AG04449 (cell line): ENCODE measurements at regions not wholly inside any gene's neighbourhood (a gene's known extent, or its start where the extent isn't known, plus 50 kb on each side); places are given as distances from the start of the nearest gene placed in this dataset.

Experiments
- CTCF ChIA-PET: fragments of 350-600 bp; formaldehyde crosslinking; extraction: SDS; loops from one replicate; lab custom pipeline; 2021; ENCODE audit warnings: antibody characterized with exemption; lab: Yijun Ruan, JAX
- POLR2A ChIA-PET: fragments of 400-600, 350-600 bp; formaldehyde crosslinking; extraction: SDS; loops from one replicate; lab custom pipeline; 2020; ENCODE audit warnings: antibody characterized with exemption, inconsistent platforms; lab: Yijun Ruan, JAX
- DNase-seq: peaks from one replicate; pipeline ENCODE4 v3.0.0-alpha.2; 2010; ENCODE audit warnings: low read depth, low spot score
- H3K4me3 ChIP-seq: 2 replicates; pipeline ENCODE4 v1.5.1; 2011; ENCODE audit warnings: low read depth, mild to moderate bottlenecking, control low read depth, low read length
- TF ChIP-seq, protein P1 (sequence below): IDR thresholded peaks from one replicate; pipeline ENCODE4 v1.5.1; 2011; ENCODE audit warnings: mild to moderate bottlenecking, moderate library complexity, low read length, control low read depth, inconsistent platforms; ENCODE audit not compliant: insufficient read depth; ENCODE audit errors: missing control alignments

DNA sequence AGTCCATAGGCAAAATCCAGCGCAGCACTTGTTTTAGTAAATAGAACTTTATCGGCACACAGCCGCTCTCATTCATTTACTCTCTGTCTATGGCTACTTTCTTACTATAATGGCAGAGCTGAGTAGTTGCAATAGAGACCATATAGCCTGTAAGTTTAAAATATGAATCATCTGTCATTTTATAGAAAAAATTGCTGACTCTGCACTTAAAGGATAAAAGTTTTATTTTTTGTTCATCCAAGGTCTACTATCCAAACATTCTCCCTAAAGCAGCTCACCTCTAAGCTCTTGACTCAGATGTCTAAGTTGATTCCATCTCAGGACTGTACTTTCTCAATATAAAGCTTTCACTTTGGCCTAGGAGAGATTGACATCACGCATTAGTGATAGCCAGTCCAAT lies 825.7 kb downstream of the OLFM4 start:
- POLR2A ChIA-PET: no interaction called here
- CTCF ChIA-PET: no interaction called here
- TF ChIP-seq, protein P1, sequence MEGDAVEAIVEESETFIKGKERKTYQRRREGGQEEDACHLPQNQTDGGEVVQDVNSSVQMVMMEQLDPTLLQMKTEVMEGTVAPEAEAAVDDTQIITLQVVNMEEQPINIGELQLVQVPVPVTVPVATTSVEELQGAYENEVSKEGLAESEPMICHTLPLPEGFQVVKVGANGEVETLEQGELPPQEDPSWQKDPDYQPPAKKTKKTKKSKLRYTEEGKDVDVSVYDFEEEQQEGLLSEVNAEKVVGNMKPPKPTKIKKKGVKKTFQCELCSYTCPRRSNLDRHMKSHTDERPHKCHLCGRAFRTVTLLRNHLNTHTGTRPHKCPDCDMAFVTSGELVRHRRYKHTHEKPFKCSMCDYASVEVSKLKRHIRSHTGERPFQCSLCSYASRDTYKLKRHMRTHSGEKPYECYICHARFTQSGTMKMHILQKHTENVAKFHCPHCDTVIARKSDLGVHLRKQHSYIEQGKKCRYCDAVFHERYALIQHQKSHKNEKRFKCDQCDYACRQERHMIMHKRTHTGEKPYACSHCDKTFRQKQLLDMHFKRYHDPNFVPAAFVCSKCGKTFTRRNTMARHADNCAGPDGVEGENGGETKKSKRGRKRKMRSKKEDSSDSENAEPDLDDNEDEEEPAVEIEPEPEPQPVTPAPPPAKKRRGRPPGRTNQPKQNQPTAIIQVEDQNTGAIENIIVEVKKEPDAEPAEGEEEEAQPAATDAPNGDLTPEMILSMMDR: no peak
- no peak overlapping the region for H3K4me3 ChIP-seq
- no peak for DNase-seq

DNA sequence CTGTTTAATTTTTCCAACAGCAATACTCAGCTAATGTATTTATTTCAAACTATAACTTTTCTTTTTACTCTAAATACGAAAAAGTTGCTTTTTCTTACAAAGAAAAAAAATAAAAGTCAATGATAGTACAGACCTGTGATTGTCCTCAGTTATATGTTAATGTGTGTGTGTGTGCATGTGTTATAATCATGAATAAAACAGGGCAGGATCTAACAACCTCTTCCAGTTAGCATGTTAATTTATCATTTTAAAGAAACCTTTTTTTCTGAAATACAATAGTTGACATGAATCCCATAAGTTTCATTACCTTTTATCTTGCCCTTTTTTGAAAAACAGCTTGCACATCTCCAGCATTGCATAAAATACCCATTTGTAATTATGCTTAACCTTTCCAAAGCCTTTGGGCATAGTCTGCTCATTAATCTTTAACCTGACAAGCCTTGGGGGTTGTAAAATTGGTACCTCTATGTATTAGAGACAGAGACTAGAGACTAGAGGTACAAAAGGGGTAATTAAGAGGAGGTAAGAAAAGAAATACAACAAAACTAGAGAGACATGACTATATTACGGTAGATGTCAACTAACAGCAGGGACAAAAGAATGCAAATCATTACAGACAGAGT lies 828.1 kb downstream of the OLFM4 start:
- DNase-seq: no peak
- H3K4me3 ChIP-seq: no peak overlapping the region
- POLR2A ChIA-PET: no interaction called here
- CTCF ChIA-PET: no interaction called here
- TF ChIP-seq, protein P1: no peak

DNA sequence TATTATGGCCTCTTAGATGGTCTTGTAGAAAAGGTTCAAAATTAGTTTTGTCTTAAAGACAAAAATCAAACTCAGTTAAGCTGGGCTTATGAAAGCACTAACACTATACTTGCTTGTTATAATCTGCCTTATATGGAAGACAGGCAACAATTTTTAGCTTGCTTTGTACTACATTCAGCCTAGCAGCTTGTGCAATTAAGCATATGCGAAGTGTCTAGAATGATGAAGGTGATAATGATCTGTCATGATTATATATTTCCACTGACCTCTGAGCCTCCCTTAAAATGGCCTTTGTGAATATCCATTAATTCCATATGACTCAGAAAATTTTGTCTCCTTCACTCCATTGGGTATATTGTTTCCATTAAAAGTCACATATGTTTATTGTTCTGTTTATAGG lies 834.9 kb downstream of the OLFM4 start:
- no peak overlapping the region for H3K4me3 ChIP-seq
- CTCF ChIA-PET: no interaction called here
- TF ChIP-seq, protein P1: no peak
- DNase-seq: no peak
- POLR2A ChIA-PET: no interaction called here

DNA sequence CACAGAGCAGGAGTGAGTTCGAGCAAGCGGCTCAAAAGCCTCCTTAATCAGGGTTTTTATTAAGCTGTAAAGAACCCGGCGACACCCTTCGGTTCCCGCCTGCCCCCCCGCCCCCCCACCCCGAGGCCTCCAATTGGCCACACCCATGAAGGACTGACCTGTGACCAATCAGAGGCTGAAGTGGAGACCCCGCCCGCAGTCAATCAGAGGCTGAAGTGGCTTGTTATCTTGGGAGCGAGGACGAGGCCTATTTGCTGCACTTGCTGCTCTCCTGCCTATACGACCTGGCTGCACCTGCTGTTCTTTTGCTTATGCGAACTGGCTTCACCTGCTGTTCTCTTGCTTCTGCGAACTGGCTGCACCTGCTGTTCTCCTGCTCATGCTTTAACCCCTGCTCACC lies 844.9 kb downstream of the OLFM4 start:
- DNase-seq: no peak
- TF ChIP-seq, protein P1: no peak
- CTCF ChIA-PET: no interaction called here
- POLR2A ChIA-PET: no interaction called here
- H3K4me3 ChIP-seq: no peak overlapping the region

DNA sequence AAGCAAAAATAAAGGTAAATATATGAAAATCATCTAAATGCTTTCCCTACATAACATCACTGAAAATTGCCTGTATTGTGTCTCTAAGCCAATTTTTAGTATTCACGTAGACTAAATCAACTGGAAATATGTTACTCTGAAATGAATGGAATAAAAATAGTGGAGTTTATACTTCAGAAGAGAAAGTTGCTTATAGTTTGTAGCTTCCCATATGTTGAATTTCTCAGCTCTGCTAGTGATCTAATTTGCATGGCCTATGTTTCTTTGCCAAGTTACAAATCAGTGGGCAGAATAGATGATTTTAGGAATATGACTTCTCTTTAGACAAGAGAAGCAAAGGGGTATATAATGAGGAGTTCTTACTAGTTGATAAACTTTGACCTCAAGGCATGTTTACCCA lies 850.2 kb downstream of the OLFM4 start:
- CTCF ChIA-PET: no interaction called here
- POLR2A ChIA-PET: no interaction called here
- TF ChIP-seq, protein P1: no peak
- no peak overlapping the region for H3K4me3 ChIP-seq
- no peak for DNase-seq

DNA sequence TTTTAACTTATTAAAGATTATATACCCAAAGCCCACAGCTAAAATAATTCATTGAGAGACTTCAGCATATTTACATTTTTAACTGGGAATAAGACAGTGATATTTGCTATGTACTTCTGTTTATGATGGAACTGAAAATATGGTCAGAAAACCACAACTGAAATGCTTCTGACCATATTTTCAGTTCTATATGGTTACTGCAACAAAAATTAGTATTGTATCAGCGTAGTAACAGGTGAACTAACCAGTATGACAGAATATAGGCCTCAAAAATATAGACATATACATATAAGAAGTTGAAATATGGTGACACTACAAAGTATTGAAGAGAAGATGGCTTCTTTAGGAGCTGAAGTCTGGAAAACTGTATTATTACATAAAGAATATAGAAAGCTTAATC lies 857.4 kb downstream of the OLFM4 start:
- POLR2A ChIA-PET: no interaction called here
- TF ChIP-seq, protein P1: no peak
- H3K4me3 ChIP-seq: no peak overlapping the region
- DNase-seq: no peak
- CTCF ChIA-PET: no interaction called here
